ENCODE measurements at regions not wholly inside any gene's neighbourhood (a gene's known extent, or its start where the extent isn't known, plus 50 kb on each side); places are given as distances from the start of the nearest gene placed in this dataset.

- DNase-seq: no peak
These were observed 314.0 kb upstream of the SALL3 start for GRCh38 chr18:78665644-78666043.

GRCh38 chr18:78666666-78667335 lies 312.8 kb upstream of the SALL3 start:
- DNase-seq: no peak

DNA sequence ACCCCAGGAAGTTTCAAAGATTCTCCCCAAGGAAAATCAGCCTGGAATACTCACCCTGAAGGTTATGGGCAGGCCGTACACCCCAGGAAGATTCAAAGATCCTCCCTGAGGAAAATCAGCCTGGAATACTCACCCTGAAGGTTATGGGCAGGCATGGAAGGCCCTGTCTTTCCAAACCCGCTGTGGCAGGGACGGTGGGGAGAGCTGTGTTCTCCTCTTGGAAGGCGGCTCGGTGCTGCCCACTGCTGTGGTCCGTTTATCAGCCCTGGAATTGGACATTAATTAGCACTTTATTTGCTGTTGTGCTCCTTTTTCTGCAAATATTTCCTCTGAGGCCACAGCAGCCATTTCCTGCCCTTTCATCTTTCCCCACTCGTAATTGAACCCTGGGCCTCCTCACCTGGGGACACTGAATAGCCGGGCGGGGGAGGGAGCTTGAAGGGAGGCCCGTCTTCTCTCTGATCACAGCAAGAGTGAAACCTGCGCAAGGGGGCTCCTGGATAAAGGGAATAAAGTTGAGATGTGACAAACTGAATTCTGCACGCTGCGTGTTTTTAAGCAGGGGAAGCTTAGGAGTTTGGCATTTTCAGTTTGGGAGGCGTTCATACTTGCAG lies 308.7 kb upstream of the SALL3 start:
- no peak for DNase-seq

DNA sequence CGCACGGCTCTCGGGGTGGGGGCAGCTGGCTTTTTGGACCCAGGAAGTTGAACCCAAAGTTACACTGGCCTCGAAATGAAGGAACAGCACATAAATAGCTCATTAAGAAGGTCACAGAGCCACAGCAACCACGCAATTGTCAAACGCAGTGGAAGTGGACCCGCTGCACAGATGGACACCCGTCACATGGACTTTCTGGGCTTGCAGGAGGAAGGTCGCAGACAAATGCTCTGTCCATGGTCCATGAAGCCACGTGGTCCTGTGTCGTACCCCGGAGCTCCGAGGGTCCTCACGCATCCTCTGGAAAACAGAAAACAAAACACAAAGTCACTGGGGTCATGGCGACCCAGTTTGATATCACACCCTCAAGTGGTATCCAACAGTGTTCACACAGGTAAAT lies 308.1 kb upstream of the SALL3 start:
- DNase-seq: no peak

DNA sequence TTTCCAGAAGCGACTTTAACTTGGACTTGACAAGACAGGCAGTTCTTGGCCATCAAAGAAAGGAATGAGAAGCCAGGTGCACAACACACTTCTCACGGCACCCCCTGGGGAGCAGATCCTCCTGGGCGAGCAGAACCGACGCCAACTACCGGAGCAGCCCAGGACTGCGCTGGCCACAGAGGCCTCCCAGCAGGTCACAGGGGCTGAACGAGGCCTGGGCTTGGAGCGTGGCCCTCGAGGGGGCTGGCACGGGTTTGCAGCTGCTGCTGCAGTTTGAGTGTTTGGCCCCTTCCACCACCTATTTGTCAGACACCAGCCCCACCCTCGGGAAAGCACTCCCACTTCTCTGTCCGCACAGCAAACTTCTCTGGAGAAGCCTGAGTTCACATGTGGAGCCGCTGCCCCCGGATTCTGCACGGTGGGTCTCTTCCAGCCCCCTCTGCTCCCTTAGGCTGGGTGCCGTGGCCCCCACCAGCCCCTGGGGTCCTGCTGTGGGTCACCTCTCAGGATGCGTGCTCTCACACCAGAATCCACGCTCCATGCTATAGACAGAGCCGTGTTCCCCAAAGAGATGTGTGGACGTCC lies 306.7 kb upstream of the SALL3 start:
- no peak for DNase-seq

- no peak for DNase-seq
These were observed 305.9 kb upstream of the SALL3 start for GRCh38 chr18:78673516-78674321.

- DNase-seq: no peak
These were observed 304.4 kb upstream of the SALL3 start for GRCh38 chr18:78675231-78675630.

GRCh38 chr18:78676622-78677482 lies 302.8 kb upstream of the SALL3 start:
- DNase-seq: no peak

GRCh38 chr18:78677483-78678317 lies 301.9 kb upstream of the SALL3 start:
- DNase-seq: no peak

DNA sequence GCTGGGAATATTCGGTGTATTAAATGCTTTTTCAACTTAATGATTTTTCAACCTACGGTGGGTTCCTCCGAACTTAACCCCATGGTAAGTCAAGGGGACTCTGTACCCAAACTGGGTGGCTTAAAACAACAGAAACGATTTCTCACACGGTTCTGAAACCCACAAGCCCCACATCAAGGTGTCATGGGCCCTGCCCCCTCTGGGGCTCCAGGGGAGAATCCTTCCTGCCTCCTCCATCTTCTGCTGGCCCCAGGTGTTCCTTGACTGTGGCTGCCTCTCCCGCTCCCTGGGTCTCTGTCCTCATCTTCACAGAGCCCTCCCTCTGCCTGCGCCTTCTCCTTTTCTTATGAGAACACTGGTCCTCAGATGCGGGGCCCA lies 301.3 kb upstream of the SALL3 start:
- DNase-seq: no peak

DNA sequence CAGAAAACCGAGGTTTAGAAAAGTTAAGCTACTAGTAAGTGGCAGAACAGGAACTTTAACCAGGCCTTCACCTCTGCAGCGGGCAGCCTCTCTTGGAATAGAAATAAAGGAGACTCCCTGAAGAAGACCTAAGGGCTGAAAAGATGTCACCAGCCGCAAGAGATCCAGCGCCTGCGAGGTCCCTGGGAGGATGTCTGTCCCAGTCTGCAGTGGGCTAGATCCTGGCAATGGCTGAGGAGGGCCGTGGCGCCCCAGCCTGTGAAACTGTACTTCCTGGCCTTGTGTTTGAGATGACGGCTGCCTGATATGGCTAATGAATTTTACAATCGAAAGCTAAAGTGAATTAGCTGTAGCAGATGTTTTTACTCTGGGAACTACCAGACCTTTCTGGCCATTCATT lies 300.6 kb upstream of the SALL3 start:
- no peak for DNase-seq

GRCh38 chr18:78679613-78680260 lies 299.9 kb upstream of the SALL3 start:
- DNase-seq: no peak

GRCh38 chr18:78681396-78681795 lies 298.2 kb upstream of the SALL3 start:
- DNase-seq: no peak

- DNase-seq: no peak
These were observed 297.7 kb upstream of the SALL3 start for GRCh38 chr18:78681934-78682333.

- DNase-seq: no peak
These were observed 296.9 kb upstream of the SALL3 start for GRCh38 chr18:78682716-78683115.

GRCh38 chr18:78683191-78684010 lies 296.2 kb upstream of the SALL3 start:
- DNase-seq: no peak

DNA sequence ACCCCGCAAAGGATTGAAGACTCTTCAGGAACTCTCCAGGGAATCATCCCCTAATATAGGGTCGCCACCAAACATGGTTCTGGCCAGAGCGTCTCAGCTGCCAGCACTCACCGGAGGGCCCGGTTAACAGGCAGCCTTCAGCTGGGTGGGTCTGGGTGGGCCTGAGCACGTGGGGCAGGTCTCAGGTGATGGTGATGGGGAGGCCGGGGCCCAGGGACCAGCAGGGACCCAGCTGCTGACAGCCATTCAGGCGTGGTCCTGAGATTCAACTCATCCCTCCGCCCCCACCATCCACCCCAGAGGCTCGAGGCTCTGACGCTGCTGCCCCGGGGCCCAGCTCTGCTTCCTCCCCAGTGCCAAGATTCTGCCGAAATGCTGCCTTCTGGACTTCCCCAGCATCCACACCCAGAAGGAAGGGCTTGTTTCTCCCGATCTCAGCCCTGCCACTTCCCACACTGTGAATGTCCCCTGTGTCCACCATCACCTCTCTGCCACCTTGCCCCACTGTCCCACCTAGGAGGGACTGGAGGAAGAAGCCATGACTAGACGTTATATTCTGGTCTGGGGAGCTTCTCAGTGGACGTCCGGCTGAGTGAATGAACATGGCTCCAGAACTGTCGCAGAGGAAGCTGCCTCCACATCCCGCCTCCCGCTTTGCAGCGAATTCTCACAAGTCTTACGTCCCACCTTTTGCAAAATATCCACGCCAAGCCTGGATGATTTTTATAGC lies 294.2 kb upstream of the SALL3 start:
- no peak for DNase-seq

DNA sequence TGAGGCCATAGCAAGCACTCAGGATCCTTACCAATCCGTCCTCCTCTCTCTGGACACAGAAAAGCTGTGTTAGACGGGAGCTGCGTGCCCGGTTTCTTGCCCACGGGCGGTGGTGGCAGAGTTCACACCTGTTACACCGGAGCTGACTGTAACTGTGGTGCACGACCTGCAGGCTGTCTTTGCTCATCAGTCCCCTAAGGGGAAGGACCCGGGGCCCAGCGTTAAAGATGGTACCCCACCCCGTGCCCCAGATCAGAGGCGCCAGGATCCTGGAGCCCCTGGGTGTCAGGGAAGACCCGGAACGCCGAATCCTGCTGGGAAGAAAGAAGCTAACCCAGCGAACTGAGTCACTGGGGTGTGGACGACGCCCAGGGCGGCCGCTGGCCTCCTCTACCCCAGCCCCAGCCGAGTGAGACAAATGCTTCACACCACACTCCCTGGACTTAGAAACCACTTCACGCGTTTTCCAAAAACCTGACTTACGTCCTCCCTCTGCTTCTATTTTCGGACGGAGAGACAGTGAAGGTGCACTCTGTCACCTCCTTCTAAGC lies 293.6 kb upstream of the SALL3 start:
- no peak for DNase-seq
